ENCODE measurements at regions not wholly inside any gene's neighbourhood (a gene's known extent, or its start where the extent isn't known, plus 50 kb on each side); places are given as distances from the start of the nearest gene placed in this dataset.

GRCh38 chr5:67790390-67790789 lies 425.2 kb upstream of the PIK3R1 start:
- TF ChIP-seq EZH2phosphoT487 (IDR thresholded peaks at IDR 0.05; ENCODE audit: borderline replicate concordance, low read length) (no peak), CTCF (IDR thresholded peaks at IDR 0.05; ENCODE audit: low read depth, low read length, poor library complexity, severe bottlenecking) (no peak)

All from DOHH2 (cell line).